Mucosa of gallbladder (tissue), 1 donor: ENCODE measurements at regions not wholly inside any gene's neighbourhood (a gene's known extent, or its start where the extent isn't known, plus 50 kb on each side); places are given as distances from the start of the nearest gene placed in this dataset.

Source experiments
- DNase-seq: peaks from one replicate; pipeline ENCODE4 v3.0.0-alpha.2; 2020; ENCODE audit warnings: low spot score
- donor health status: DM: no; HTN: no; CAD: no.

DNA sequence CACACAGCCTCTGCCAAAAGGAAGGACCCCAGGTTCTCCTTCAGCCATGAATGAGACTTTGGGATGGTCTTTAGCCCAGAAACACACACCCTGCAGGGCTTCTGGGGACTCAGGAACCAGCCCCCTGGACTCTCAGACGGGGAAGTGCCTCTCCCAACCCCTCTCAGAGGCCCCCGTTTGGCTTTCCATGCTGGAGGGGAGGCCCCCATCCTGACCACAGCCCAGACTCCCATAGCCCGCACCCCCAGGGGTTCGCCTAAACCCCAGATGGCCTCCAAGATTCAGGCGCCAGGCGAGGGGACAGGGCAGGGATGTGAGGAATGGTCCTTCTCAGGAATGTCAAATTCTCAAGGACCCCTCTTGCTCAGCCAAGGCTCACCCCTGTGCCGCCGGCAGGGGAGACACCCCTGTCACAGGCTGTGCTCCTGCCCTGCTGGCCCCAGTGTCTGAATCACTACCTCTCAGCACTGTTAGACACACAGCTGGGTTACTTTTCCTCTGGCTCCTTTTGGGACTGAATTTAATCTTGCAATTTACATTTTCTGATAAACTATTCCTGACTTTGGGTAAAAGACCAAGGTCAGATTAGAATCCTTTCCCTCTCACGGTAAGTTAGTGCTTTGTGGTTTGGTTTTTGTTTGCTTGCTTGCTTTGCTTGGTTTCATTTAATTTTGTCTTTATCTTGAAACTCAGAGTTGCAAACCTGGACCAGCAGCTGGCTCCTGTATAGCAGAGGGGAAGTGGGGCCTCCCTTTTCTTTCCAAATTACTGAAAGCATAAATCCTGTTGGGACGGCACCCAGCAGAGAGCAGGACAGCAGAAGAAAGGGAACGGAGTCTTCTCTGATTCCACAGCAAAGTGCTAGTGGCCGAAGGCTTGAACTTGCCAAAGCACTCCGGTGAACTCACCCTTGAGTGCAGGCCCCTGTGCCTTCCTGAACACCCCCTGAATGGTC is 198.9 kb upstream of the RAB6C start:
- no peak for DNase-seq

DNA sequence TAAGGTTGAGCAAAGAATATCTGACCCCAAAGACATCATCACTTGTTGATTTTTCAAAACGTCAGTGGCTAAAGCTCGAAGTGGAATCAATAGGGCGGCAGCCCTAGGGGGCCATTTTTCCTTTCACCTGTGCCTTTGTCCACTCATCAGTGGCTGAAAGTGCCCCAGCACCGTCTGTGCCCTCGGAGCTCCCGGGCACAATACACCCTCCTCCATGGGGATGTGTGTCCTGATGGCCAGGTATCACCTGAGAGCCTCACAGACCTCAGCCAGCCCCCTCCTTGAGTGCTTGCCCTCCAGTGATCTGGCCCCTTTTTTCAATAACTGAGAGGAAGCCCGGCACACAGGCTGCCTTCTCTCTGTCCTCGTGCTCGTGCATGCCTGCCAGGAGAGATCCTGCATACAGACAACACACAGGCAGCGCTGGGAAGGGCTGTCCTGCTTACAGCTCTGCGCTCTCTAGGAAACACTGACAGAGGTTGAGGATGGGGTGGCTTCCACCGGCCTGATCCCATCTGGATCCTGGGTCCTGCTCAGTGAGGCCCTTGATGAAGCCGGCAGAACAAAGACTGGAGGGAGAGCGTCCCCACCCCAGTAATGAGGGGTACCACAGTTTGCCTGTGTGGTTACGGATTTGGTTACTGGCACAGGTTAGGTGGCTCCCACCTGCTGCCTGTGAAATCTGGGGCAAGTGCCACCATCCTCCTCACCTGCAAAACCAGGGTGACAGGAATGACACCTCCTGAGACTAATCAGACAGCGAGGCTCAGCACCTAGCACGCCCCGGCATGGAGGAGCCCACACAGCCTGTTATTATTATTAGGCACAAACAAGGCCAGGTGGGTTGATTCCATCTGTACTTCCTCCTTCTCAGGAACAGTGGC is 197.5 kb upstream of the RAB6C start:
- DNase-seq = no peak

DNA sequence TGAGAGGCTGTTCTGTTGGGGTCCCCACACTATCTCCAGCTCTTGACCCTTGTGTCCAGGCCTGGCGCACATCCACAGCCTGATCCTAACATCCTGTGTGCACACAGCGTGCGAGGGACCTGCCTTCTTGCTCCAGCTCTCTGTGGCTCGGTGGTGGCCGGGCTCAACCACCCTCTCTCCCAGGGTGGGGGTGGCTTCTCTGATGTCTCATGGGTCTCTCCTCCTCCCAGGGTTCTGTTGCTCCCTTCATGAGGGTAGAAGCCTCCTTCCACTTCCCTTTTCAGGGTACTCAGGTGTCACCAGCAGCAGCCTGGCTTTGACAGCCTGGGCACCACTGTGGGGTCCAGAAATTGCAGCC is 196.9 kb upstream of the RAB6C start:
- DNase-seq = no peak

DNA sequence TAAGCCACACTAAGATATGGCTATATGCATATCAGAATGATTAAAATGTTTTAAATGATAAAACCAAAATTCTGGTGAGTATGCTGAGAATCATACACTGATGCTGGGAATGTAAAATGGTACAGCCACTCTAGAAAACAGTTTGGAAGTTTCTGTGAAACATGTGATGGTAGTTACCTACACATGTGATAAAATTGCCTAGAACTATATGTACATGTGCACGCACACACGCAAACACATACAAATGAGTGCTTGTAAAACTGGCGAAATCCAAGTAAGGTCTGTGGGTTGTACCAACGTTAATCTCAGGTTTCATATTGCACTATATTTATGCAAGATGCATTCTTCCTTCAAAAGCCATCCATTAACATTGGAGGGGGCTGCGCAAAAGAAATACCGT is 195.0 kb upstream of the RAB6C start:
- DNase-seq = no peak

DNA sequence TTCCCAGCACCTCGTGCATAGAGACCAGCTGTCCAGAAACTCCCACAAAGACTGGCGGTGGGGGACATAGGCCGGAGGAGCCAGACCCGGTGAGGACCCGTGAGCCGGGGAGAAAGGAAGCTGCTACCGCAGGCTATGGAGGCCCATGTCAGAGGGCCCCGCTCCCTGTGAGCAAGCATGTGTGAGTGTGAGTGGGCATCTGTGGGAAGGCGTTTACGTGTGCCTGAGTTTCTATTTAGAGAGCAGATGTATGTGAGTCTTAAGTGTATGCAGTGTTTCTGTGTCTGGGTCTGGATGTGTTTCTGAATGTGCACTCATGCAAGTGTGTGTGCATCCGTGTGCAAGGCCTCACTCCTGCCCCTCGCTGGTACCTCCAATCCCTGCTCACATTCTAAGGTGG is 187.8 kb upstream of the RAB6C start:
- DNase-seq = no peak

DNA sequence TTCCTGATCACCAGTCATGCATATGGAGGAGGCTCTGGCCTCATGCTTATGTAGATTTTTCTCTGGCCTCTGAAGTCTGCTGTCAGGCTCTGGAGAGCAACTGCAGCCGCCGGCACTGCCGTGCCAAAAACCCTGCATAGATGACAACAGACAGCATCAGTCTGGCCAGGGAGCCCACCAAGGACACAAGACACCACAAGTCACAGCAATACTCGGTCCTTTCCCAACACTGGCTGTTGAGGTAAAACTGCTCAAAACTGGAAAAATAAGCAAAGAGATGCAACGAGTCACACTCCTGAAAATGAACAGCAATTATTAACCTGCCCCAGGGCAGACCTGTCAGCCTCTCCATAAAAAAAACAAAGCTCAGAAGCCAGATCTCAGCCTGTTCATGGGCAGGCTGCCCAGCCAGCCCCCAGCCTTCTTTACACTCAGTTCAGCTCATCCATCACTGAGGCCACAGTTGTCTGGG is 186.0 kb upstream of the RAB6C start:
- no peak for DNase-seq

DNA sequence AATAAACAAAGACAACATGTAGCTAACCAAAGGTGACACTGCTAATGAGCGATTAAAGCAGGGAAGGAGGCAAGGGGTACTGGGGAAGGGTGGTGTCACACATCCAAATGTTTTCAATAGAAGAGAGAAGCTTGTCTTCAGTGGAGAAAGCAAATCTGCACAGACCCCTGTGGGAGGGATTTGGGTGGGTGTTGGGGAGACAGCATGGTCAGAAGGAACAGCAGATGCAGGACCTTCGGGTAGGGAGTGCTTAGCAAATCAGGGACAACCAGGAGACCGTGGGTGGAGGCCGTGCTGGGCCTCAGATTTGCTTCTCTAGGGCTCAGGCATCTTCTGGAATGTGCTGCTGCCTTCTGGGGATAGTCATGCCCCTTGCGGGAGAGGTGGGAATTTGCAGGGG is 185.3 kb upstream of the RAB6C start:
- DNase-seq = no peak

DNA sequence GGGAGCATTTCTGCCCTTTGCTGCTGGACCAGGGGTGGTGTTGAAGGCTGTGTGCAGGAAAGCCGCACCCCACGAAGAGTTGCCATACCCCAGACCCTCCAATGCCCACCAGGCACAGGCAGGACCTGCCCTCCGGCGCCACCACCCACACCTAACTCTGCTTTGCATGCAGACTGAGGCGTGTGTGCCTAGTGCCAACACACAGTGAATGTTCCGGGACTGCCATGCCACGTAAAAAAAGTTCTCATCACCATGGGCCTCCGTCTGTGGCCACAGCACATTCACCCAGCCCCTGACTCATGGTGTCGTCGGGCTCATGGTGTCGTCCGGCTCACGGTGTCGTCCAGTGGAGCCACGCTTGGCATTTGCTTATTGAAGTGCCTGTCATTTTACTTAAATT is 184.9 kb upstream of the RAB6C start:
- no peak for DNase-seq

DNA sequence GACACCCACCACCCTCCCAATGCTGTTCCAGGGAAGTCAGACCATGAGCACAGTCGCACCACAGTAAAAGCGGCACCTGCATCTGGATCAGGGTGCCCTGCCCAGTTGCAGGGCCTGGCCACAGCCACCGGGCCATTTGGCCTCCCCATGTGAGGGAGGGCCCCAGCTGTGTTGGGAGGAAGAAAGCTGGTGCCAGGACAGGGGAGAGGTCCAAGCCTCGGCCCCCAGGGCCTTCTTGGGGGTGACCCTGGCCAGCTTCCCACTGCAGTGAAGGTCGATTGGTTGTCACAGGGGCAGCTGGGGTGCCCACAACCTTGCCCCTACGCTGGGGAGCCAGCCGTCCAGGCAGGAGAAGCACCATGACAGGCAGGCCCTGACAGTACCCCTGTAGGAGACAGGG is 183.2 kb upstream of the RAB6C start:
- no peak for DNase-seq

DNA sequence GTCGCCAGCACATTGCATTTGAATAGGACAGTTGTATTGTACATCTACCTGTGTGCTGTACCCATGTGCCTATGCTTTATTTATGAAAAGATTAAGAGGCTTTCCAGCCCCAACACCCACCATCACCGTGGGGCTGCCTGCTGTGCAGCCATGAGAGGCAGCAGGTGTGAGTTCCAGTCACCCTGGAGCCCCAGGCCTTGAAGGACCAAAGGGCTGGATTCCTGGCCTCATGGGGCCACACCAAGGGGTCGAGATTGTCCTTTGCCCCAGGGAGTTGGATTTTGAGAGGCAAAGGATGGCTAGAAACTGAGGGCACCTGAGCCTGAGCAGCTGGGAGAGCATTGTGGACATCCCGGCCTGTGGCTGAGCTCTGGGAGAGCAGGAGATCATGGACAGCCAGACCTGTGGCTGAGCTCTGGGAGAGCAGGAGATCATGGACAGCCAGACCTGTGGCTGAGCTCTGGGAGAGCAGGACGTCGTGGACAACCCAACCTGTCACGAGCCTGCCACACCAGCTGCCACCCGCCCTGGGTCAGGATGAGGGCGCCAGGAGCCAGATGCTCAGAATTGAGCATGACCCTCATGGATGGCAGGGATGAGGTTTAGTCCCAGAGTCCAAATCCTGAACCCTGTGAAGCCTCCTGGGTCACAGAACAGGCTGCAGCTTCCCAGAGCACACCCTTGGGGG is 182.5 kb upstream of the RAB6C start:
- no peak for DNase-seq

DNA sequence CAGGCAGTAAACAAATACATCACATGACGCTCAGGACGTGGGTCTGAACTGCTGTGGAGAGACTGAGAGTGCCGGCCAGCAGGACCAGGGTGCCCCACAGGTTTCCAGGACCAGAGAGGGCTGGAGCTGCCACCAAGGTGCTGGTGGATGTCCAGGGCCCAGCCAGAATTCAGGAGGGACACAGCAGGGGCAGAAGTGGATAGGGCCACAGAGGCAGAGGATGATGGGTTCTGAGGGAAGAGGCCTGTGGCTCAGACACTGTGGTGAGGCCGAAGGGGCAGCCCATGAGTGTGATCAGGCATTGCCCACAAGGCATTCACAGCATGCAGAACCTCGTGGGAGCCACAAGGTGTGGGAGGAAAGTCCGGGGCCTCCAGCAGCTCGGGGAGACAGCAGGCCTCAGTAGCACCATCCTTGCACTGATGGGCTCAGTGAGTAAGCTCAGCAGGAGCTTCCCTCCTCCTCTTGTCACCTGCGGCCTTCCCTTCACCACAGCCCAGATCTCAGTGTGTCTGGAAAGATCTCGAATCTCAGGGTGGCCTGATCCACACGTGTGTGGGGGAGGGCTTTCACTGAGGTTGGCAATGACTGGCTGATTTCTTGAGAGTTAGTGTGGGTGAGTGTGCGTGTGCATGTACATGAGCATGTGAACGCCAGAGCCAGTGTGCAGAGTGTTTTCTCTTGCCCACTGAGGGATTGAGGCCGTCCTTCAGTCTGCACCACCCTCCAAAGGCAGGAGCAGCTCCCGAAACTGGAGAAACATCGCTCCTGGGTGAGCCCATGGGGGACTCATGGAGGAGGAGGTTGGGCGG is 181.8 kb upstream of the RAB6C start:
- no peak for DNase-seq

DNA sequence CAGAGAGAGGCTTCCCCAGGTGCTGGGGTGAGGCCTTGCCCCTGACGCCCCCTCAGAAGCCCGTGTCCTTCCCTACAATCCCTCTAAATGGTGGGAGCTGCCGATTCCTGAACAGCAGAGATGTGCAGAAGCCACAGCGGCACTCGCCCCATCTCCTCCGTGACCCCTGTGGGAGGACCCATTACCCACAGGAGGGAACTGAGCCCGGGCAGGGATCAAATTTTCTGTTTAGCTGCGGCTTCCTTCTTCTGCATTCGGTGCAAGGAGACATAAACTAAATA is 181.2 kb upstream of the RAB6C start:
- DNase-seq = no peak

DNA sequence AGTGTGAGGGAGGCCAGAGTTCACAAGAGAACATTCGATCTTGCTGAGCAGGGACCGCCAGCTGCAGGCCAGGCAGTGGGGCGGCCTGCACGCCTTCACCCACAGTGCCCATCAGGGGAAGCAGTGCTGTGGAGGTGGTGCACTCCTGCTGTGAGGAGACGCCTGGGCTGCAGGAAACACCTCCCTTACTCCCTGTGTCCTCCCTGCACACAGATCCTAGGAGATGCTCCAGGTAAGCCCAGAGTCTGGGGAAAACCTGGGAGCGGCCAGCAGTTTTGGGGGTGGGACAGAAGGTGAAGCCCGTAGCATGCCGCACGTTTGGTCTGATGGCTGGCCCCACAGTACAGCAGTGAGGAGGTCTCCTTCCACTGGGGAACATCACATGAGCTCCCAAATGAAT is 180.8 kb upstream of the RAB6C start:
- no peak for DNase-seq

DNA sequence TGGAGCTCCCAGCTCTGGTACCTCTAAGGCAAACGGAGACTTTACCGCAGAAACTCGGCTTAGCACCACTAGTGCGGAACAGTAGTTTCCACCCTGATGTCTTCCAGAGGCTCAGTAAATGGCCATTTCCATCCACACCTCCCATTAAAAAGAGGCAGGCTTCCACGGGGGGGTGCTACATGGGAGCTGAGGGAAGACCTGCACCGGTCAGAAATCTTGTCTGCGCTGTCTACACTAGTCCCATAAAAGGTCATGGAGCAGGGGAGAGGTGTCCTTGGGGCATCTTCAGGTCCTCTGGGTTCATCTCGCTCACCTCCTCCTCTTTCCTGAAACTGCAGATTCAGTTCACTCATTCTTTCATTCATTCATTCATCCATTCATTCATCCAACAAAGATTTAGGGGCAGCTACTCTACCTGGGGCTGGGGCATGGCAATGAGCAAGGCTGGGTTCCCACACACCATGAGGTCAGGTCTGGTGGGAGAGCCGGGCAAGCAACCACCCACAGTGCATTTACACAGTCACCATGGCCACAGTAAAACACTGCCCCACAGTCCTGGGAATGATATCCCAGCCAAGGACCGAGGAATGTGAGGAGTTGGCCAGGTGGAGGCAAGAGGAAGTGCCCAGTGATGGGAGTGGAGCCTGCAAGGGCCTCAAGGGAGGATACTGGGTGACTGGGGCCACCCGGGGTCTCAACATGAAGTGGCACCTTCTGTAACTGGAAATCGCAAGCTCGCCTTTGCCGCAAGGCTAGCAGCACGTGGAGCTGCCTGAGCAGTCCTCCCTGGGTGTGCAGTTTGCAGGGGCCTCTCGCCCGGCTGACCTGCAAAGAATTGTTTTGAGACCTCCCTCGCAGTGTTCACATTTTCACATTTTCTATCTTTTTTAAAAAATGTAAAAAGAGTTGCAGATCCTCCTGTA is 180.2 kb upstream of the RAB6C start:
- DNase-seq = no peak

DNA sequence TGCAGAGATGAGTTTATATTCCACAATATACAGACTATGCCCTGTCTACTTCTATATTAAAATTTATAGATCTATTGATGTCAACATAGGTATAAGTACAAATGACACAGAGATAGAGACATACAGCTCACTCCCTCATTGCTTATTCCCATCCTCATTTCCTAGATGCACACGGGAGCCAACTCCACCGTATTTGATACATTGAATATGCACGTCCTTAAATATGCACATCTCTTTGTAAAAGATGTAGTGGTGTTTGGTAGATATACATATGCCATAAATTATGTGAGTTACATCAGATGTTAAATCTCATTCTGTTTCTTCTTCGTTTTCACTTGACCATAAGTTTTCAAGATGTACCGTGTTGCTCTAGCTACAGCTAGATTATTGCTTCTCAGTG is 179.2 kb upstream of the RAB6C start:
- no peak for DNase-seq

DNA sequence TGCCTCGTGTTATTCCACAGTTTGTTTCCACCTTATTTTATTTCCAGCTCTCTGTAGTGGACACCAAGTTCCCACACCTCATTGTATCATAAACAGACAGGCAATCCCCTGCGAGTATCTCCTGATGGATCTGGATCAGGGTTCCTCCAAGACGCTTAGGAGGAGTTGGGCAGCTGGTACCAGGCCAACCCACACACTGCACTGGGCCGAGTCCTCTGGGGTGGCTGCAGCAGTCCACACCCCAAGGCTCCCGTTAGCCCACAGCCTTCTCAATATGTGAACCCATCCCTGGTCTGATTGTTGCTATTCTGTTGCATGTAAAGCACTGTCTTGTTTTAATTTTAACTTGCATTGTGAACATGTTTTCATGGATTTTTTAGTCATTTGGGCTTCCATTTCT is 178.8 kb upstream of the RAB6C start:
- DNase-seq = no peak

DNA sequence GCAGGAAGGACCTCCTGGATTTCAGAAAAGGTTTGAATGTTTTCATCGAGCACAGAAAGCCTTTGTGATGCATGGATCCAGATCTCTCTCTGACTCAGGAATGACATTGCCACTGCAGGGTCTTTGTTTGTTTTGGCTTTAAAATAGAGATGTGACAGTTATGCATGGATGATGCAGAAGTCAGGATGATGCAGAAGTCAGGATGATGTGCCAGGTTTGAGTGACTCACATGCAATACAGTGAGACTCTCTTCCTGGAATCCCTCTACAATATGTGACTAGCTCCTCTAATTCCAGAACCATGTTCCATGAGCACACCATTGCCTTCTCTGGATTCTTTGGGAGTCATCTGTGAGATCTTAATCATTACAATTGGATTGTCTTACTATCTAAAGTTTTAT is 177.9 kb upstream of the RAB6C start:
- DNase-seq = no peak

DNA sequence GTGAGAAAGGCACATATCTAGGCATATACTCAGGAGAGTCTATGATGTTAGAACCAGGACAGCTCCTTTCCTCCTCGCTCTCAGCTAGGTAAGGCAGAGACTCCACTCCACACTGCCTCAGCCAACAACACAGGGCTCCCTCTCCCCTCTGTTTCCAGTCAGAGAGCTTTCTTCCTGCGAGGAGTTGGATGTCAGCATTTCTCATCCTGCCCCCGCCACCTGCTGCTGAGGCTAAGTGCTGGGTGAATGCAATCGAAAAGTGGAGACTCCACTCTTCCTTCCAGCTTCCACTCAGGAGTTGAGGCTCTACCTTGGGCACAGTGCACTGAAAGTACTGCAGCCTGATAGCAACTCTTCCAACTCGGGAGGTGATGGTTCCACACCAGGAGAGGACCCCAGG is 177.2 kb upstream of the RAB6C start:
- DNase-seq = no peak

DNA sequence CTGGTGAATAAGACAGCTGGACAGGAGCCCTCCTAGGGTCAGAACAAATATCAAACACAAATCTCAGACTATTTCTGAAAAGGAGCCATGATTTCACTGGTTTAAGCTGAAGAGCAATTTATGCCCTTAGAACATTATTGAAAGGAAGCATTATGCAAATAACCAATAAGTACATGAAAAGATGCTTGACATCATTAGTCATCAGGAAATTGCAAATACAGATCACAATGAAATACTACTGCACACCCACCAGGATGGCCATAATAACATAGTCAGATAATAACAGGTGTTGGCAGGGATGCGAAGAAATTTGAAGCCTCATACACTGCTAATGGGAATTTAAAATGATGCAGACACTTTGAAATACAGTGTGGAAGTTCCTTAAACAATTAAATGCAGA is 176.4 kb upstream of the RAB6C start:
- no peak for DNase-seq

DNA sequence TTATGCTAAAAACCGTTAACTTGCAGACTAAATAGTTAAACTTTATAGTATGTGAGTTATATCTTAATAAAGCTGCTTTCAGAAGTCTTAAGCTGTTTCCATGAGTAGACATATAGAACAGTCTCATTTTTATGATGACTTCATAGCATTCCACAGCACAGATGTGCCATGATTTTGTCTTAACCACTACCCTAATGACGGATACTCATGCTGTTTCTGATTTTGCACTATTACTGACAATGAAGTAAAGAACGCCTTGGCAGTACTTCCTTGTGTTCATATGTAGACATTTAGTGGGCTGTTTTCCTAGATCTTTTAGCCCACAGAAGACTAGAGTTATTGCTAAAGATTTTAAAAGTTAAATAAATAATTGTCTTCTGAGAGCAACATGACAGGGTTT is 175.6 kb upstream of the RAB6C start:
- DNase-seq = no peak

DNA sequence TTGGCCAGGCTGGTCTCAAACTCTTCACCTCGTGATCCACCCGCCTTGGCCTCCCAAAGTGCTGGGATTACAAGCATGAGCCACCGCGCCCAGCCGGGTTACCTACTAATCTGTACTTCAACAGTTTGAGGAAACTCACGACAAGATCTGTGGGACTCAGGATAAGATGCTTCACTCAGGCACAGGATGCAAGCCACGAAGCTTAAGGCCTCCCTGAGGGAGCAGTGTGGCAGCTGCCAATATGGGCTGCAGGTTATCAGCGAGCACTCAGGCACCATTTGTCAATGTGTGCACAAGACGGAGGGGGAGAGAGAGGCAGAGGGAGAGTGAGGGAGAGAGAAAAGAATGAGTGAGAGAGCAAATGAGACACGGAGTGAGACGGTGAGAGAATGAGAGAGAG is 173.6 kb upstream of the RAB6C start:
- no peak for DNase-seq
